RWPE2 (cell line): ENCODE measurements at regions not wholly inside any gene's neighbourhood (a gene's known extent, or its start where the extent isn't known, plus 50 kb on each side); places are given as distances from the start of the nearest gene placed in this dataset.
A peak's percentile ranks its signal among the peaks of the same experiment; 100 is the strongest.

Experiments
- ATAC-seq: fragments of 200-7000 bp; cut with Tn5 transposase; 3 replicates; pipeline ENCODE4 v1.9.1; 2021; ENCODE audit warnings: low read depth
- DNase-seq: peaks from one replicate; pipeline ENCODE4 v3.0.0-alpha.2; 2020; ENCODE audit warnings: low spot score
- H3K27ac ChIP-seq: fragments of 450-650 bp; 2 replicates; pipeline ENCODE4 v1.5.1; 2017; ENCODE audit warnings: mild to moderate bottlenecking; ENCODE audit not compliant: poor library complexity, severe bottlenecking
- H3K27me3 ChIP-seq: fragments of 250-450 bp; sonication (Bioruptor Pico); 2 replicates; pipeline ENCODE4 v1.5.1; 2021; ENCODE audit warnings: mild to moderate bottlenecking, moderate library complexity; ENCODE audit not compliant: insufficient read depth, poor library complexity, severe bottlenecking
- H3K36me3 ChIP-seq: fragments of 250-450 bp; sonication (Bioruptor Pico); 2 replicates; pipeline ENCODE4 v1.5.1; 2020; ENCODE audit warnings: low read depth, mild to moderate bottlenecking, moderate library complexity
- H3K4me1 ChIP-seq: fragments of 250-450 bp; sonication (Bioruptor Pico); 2 replicates; pipeline ENCODE4 v1.5.1; 2021; ENCODE audit warnings: mild to moderate bottlenecking, moderate library complexity; ENCODE audit not compliant: insufficient read depth, poor library complexity, severe bottlenecking
- H3K4me3 ChIP-seq: fragments of 250-450 bp; sonication (Bioruptor Pico); 2 replicates; pipeline ENCODE4 v1.5.1; 2021; ENCODE audit warnings: mild to moderate bottlenecking, moderate library complexity; ENCODE audit not compliant: severe bottlenecking
- H3K9me3 ChIP-seq: fragments of 250-450 bp; sonication (Bioruptor Pico); 2 replicates; pipeline ENCODE4 v1.5.1; 2021; ENCODE audit warnings: mild to moderate bottlenecking, moderate library complexity; ENCODE audit not compliant: severe bottlenecking
- CTCF ChIP-seq: fragments of 450-650 bp; IDR thresholded peaks from one replicate; pipeline ENCODE4 v1.5.1; 2017; ENCODE audit warnings: mild to moderate bottlenecking, moderate library complexity; ENCODE audit not compliant: poor library complexity, severe bottlenecking

DNA sequence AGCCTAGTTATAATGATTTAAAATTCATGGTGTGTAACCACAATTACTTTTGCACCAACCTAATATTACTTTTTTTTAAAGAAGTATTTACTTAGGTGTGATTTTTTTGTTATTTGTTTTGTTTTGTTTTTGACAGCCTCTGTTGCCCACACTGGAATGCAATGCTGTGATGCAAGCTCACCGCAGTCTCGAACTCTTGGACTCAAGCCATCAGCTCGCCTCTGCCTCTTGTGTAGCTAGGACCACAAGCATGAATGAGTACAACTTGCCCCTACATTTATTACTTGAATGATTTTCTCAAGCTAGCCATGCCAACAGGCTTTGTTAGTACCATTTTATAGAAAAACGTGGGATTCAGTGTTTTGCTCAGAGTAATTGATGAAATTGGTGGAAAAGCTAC lies 488.8 kb upstream of the CPEB2 start:
- DNase-seq = no peak
- Histone ChIP-seq H3K4me1 (no peaks in the 10 kb centered on the region), H3K36me3 (no peaks in the 10 kb centered on the region), H3K9me3 (no peaks in the 10 kb centered on the region), H3K4me3 (no peak overlapping the region), H3K27me3 (no peaks in the 10 kb centered on the region), H3K27ac (no peak overlapping the region)
- ATAC-seq = no peak
- no peak for TF ChIP-seq CTCF

GRCh38 chr4:14515556-14515955 lies 486.7 kb upstream of the CPEB2 start:
- Histone ChIP-seq H3K27ac (no peak overlapping the region), H3K27me3 (no peaks in the 10 kb centered on the region), H3K4me3 (no peak overlapping the region), H3K9me3 (no peaks in the 10 kb centered on the region), H3K4me1 (no peaks in the 10 kb centered on the region), H3K36me3 (no peaks in the 10 kb centered on the region)
- DNase-seq (no peak), ATAC-seq (no peak)
- no peak for TF ChIP-seq CTCF

- H3K4me1 ChIP-seq = no peaks in the 10 kb centered on the region
- no peaks in the 10 kb centered on the region for H3K9me3 ChIP-seq
- no peak overlapping the region for H3K27ac ChIP-seq
- no peaks in the 10 kb centered on the region for H3K36me3 ChIP-seq
- no peak for TF ChIP-seq CTCF
- ATAC-seq = no peak
- H3K4me3 ChIP-seq = no peak overlapping the region
- DNase-seq = no peak
- no peaks in the 10 kb centered on the region for H3K27me3 ChIP-seq
Observed at GRCh38 chr4:14518136-14518535, 484.1 kb upstream of the CPEB2 start.

DNA sequence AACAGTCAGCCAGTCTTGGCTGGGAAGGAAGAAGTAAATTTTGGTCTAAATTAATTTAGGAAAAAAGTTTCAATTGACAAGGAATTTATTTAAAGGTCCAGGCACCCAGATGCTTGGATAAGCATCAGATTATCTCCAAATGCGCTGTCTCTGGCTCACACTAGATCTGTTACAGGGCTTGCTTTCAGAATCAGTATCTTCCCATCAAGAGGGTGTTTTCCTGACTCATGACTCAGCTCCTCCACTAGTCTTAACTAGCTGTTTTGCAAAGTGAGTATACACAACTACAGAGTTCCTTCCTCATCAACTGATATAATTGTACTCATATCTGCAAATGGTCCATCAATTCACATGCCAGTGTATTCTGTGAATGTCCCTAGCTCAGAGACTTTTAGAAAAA lies 482.1 kb upstream of the CPEB2 start:
- Histone ChIP-seq H3K27ac (no peak overlapping the region), H3K4me3 (no peak overlapping the region), H3K9me3 (no peaks in the 10 kb centered on the region), H3K27me3 (no peaks in the 10 kb centered on the region), H3K36me3 (no peaks in the 10 kb centered on the region), H3K4me1 (no peaks in the 10 kb centered on the region)
- no peak for DNase-seq
- no peak for TF ChIP-seq CTCF
- ATAC-seq = 0 out of 3 replicates have a peak, but pooled peaks have one; percentile 38

GRCh38 chr4:14524276-14524675 lies 478.0 kb upstream of the CPEB2 start:
- H3K36me3 ChIP-seq = no peaks in the 10 kb centered on the region
- no peaks in the 10 kb centered on the region for H3K4me1 ChIP-seq
- H3K27ac ChIP-seq = no peak overlapping the region
- no peak for TF ChIP-seq CTCF
- no peaks in the 10 kb centered on the region for H3K9me3 ChIP-seq
- no peaks in the 10 kb centered on the region for H3K27me3 ChIP-seq
- no peak overlapping the region for H3K4me3 ChIP-seq
- no peak for ATAC-seq
- DNase-seq = no peak
